B cell (primary cell): ENCODE measurements at regions not wholly inside any gene's neighbourhood (a gene's known extent, or its start where the extent isn't known, plus 50 kb on each side); places are given as distances from the start of the nearest gene placed in this dataset.

ENCODE experiments used
- ATAC-seq: fragments of 200-7000 bp; cut with Tn5 transposase; one replicate; pipeline ENCODE4 v1.10.0; 2021; ENCODE audit warnings: low read depth, mild to moderate bottlenecking, moderate number of reproducible peaks, moderate library complexity
- CTCF ChIA-PET: fragments of 350-600 bp; sonication (Branson Sonifier 250); formaldehyde crosslinking; loops from one replicate; lab custom pipeline; 2021; ENCODE audit warnings: antibody characterized with exemption, inconsistent platforms; lab: Charles Lee
- POLR2A ChIA-PET: fragments of 350-600 bp; sonication (Branson Sonifier 250); formaldehyde crosslinking; loops from one replicate; lab custom pipeline; 2021; ENCODE audit warnings: antibody characterized with exemption; lab: Charles Lee
- DNase-seq: peaks from one replicate; pipeline ENCODE4 v3.0.0; 2013
- H2AFZ ChIP-seq: 2 replicates; pipeline ENCODE4 v1.6.1; 2012; ENCODE audit warnings: mild to moderate bottlenecking, low read depth, low read length; ENCODE audit not compliant: insufficient read depth, poor library complexity, severe bottlenecking
- H3K27ac ChIP-seq, 2 donors: 1 replicate in 1 of 2; 2 replicates in 1 of 2; pipeline ENCODE4 v1.5.1; 2012 to 2013; ENCODE audit warnings: low read length in 2 of 2, mild to moderate bottlenecking in 2 of 2, moderate library complexity in 1 of 2
- H3K27me3 ChIP-seq, 4 experiments: fragments of 200-600 bp in 1 of 4; sonication (generic) in 1 of 4; replicated peaks in 1 of 4; 1 replicate in 2 of 4; 2 replicates in 2 of 4; pipeline versions ENCODE4 v1.6.1 to v1.7.0; 2013 to 2016; ENCODE audit warnings: low read length in 3 of 4, mild to moderate bottlenecking in 2 of 4, mixed read lengths in 1 of 4, moderate library complexity in 1 of 4; ENCODE audit not compliant: insufficient read depth in 4 of 4, control insufficient read depth in 3 of 4; ENCODE audit errors: control extremely low read depth in 1 of 4
- H3K36me3 ChIP-seq, 2 experiments: replicated peaks in 1 of 2; 1 replicate in 1 of 2; 2 replicates in 1 of 2; pipeline versions ENCODE4 v1.6.1 to v1.7.1; 2013; ENCODE audit warnings: low read length in 1 of 2; ENCODE audit not compliant: insufficient read depth in 2 of 2, control insufficient read depth in 1 of 2; ENCODE audit errors: control extremely low read depth in 1 of 2, extremely low read depth in 1 of 2
- H3K4me1 ChIP-seq, 2 donors: fragments of 200-600 bp in 1 of 2; sonication (generic) in 1 of 2; 1 replicate in 1 of 2; 2 replicates in 1 of 2; pipeline versions ENCODE4 v1.5.1 to v1.6.1; 2013 to 2017; ENCODE audit warnings: low read length in 2 of 2; ENCODE audit not compliant: control insufficient read depth in 2 of 2, insufficient read depth in 2 of 2
- H3K4me2 ChIP-seq: replicated peaks from 2 replicates; pipeline ENCODE3; 2012; ENCODE audit warnings: mild to moderate bottlenecking, low read depth, low read length; ENCODE audit not compliant: poor library complexity, severe bottlenecking
- H3K4me3 ChIP-seq, 5 experiments: fragments of 200-600 bp in 1 of 5; sonication (generic) in 1 of 5; 1 replicate in 3 of 5; 2 replicates in 2 of 5; pipeline versions ENCODE4 v1.5.1 to v1.7.0; 2011 to 2016; ENCODE audit warnings: low read length in 4 of 5, mild to moderate bottlenecking in 4 of 5, low read depth in 2 of 5, control low read depth in 1 of 5, moderate library complexity in 1 of 5; ENCODE audit not compliant: insufficient read depth in 1 of 5; ENCODE audit errors: control extremely low read depth in 1 of 5, extremely low read depth in 1 of 5
- H3K79me2 ChIP-seq: fragments of 200-600 bp; sonication (generic); one replicate; pipeline ENCODE4 v1.6.0; 2016; ENCODE audit warnings: low read length; ENCODE audit not compliant: control insufficient read depth, insufficient read depth
- H3K9ac ChIP-seq: fragments of 200-600 bp; sonication (generic); 2 replicates; pipeline ENCODE4 v1.6.1; 2017; ENCODE audit warnings: mild to moderate bottlenecking, low read length, moderate library complexity
- H3K9me3 ChIP-seq, 3 donors: one replicate each; pipeline versions ENCODE4 v1.6.1 to v1.7.1; 2013; ENCODE audit warnings: low read length in 2 of 3; ENCODE audit not compliant: control insufficient read depth in 2 of 3, insufficient read depth in 1 of 3; ENCODE audit errors: control extremely low read depth in 1 of 3
- H4K20me1 ChIP-seq: 2 replicates; pipeline ENCODE4 v1.6.0; 2012; ENCODE audit warnings: mild to moderate bottlenecking, low read length; ENCODE audit not compliant: insufficient read depth, control insufficient read depth, poor library complexity, severe bottlenecking
- H3K27ac Mint-ChIP-seq: one replicate; pipeline ENCODE4 v1.8.0; 2021; ENCODE audit warnings: mixed read lengths
- H3K27me3 Mint-ChIP-seq: one replicate; pipeline ENCODE4 v1.8.0; 2021; ENCODE audit warnings: mixed read lengths
- H3K4me1 Mint-ChIP-seq: one replicate; pipeline ENCODE4 v1.8.0; 2021; ENCODE audit warnings: mixed read lengths
- H3K4me3 Mint-ChIP-seq: one replicate; pipeline ENCODE4 v1.8.0; 2021; ENCODE audit warnings: mixed read lengths
- H3K9me3 Mint-ChIP-seq: one replicate; pipeline ENCODE4 v1.8.0; 2022; ENCODE audit warnings: mixed read lengths; ENCODE audit not compliant: insufficient read depth
- CTCF ChIP-seq: fragments of 200-600 bp; IDR thresholded peaks from one replicate; pipeline ENCODE4 v1.8.0; 2022; ENCODE audit warnings: antibody characterized with exemption, mild to moderate bottlenecking
- EZH2 ChIP-seq: IDR thresholded peaks from 2 replicates; pipeline ENCODE4 v1.6.1; 2012; ENCODE audit warnings: borderline replicate concordance, low read depth, mild to moderate bottlenecking, moderate library complexity, low read length; ENCODE audit not compliant: insufficient read depth, poor library complexity, severe bottlenecking
- WGBS: methylation state at CpG from one replicate; pipeline ENCODE4 v1.1.5; 2013; ENCODE audit warnings: missing lambda C conversion rate; ENCODE audit not compliant: insufficient coverage; 5-methylcytosine and 5-hydroxymethylcytosine counted together
- intact Hi-C: fragments of 100-400 bp; cut with micrococcal nuclease; formaldehyde crosslinking; loops from one replicate; pipeline ENCODE4 v1.10.0; 2022

- H3K36me3 ChIP-seq: no peaks in the 10 kb centered on the region
- H3K4me1 Mint-ChIP-seq: no peaks in the 10 kb centered on the region
- H4K20me1 ChIP-seq: no peaks in the 10 kb centered on the region
- no peak overlapping the region for H3K4me3 ChIP-seq
- no peak overlapping the region for H2AFZ ChIP-seq
- peaks cover 6% of the 10 kb centered on the region for H3K27me3 Mint-ChIP-seq
- ChIA-PET POLR2A (no interaction called here), CTCF (no interaction called here)
- H3K9me3 Mint-ChIP-seq: peaks cover 9% of the 10 kb centered on the region
- no peaks in the 10 kb centered on the region for H3K79me2 ChIP-seq
- no peak for DNase-seq
- WGBS: 90% methylated on average over 8 of the region's 12 CpGs
- TF ChIP-seq CTCF (no peak), EZH2 (no peak)
- H3K4me1 ChIP-seq: no peaks in the 10 kb centered on the region
- no peak overlapping the region for H3K4me2 ChIP-seq
- H3K27ac ChIP-seq: no peak overlapping the region
- H3K9ac ChIP-seq: no peak overlapping the region
- H3K27me3 ChIP-seq: peaks cover 0 to 4% (median 0%) of the 10 kb centered on the region in 4 experiments
- peaks cover 3 to 12% (median 12%) of the 10 kb centered on the region in 3 donors for H3K9me3 ChIP-seq
- H3K27ac Mint-ChIP-seq: no peak overlapping the region
- no peak for ATAC-seq
- H3K4me3 Mint-ChIP-seq: no peak overlapping the region
- intact Hi-C loops: no loop called here
Observed at GRCh38 chr2:234203135-234203984, 152.9 kb downstream of the SPP2 start.

- Histone ChIP-seq H3K4me2 (no peak overlapping the region), H4K20me1 (no peaks in the 10 kb centered on the region), H3K79me2 (no peaks in the 10 kb centered on the region), H3K9me3 (peaks cover 3 to 12% (median 12%) of the 10 kb centered on the region in 3 donors), H3K9ac (no peak overlapping the region), H3K36me3 (no peaks in the 10 kb centered on the region), H3K27me3 (peaks cover 0 to 4% (median 0%) of the 10 kb centered on the region in 4 experiments), H2AFZ (no peak overlapping the region), H3K27ac (no peak overlapping the region), H3K4me3 (no peak overlapping the region), H3K4me1 (no peaks in the 10 kb centered on the region)
- 100% methylated on average over 1 of the region's 2 CpGs for WGBS
- Mint-ChIP-seq H3K4me1 (no peaks in the 10 kb centered on the region), H3K9me3 (peaks cover 9% of the 10 kb centered on the region), H3K4me3 (no peak overlapping the region), H3K27me3 (peaks cover 8% of the 10 kb centered on the region), H3K27ac (no peak overlapping the region)
- no peak for ATAC-seq
- TF ChIP-seq EZH2 (no peak), CTCF (no peak)
- no peak for DNase-seq
- ChIA-PET POLR2A (no interaction called here), CTCF (no interaction called here)
- intact Hi-C loops: no loop called here
Observed at GRCh38 chr2:234202601-234203000, 152.1 kb downstream of the SPP2 start.
